DND-41 (cell line): ENCODE measurements at regions not wholly inside any gene's neighbourhood (a gene's known extent, or its start where the extent isn't known, plus 50 kb on each side); places are given as distances from the start of the nearest gene placed in this dataset.

Experiments
- ATAC-seq: fragments of 200-7000 bp; cut with Tn5 transposase; 3 replicates; pipeline ENCODE4 v1.9.1; 2021; ENCODE audit warnings: low read depth; ENCODE audit not compliant: insufficient read depth
- DNase-seq: peaks from one replicate; pipeline ENCODE4 v3.0.0-alpha.2; 2020
- H2AFZ ChIP-seq: 2 replicates; pipeline ENCODE4 v1.6.0; 2012; ENCODE audit warnings: low read depth, low read length
- H3K27ac ChIP-seq: 2 replicates; pipeline ENCODE4 v1.5.1; 2012; ENCODE audit warnings: low read length, inconsistent platforms
- H3K27me3 ChIP-seq: fragments of 200-600 bp; sonication (generic); 2 replicates; pipeline ENCODE4 v1.6.0; 2012; ENCODE audit warnings: low read length, mild to moderate bottlenecking, inconsistent platforms; ENCODE audit not compliant: insufficient read depth, poor library complexity
- H3K36me3 ChIP-seq: 2 replicates; pipeline ENCODE4 v1.5.1; 2012; ENCODE audit warnings: low read length, inconsistent platforms; ENCODE audit not compliant: insufficient read depth
- H3K4me1 ChIP-seq: 2 replicates; pipeline ENCODE4 v1.5.1; 2012; ENCODE audit warnings: mild to moderate bottlenecking, low read length; ENCODE audit not compliant: insufficient read depth
- H3K4me2 ChIP-seq: 2 replicates; pipeline ENCODE4 v1.6.0; 2012; ENCODE audit warnings: mild to moderate bottlenecking, moderate library complexity, low read length, inconsistent platforms; ENCODE audit not compliant: insufficient read depth
- H3K4me3 ChIP-seq, 2 experiments: fragments of 200-600 bp in 1 of 2; shearing (Covaris generic) in 1 of 2; 2 replicates each; pipeline ENCODE4 v1.5.1; 2012 to 2016; ENCODE audit warnings: inconsistent platforms in 2 of 2, low read length in 2 of 2, mild to moderate bottlenecking in 2 of 2, low read depth in 1 of 2, moderate library complexity in 1 of 2
- H3K79me2 ChIP-seq: 2 replicates; pipeline ENCODE4 v1.6.0; 2012; ENCODE audit warnings: low read length, inconsistent platforms; ENCODE audit not compliant: insufficient read depth
- H3K9ac ChIP-seq: 2 replicates; pipeline ENCODE4 v1.6.0; 2012; ENCODE audit warnings: low read depth, mild to moderate bottlenecking, inconsistent platforms, low read length, moderate library complexity
- H3K9me3 ChIP-seq: 2 replicates; pipeline ENCODE4 v1.5.1; 2012; ENCODE audit warnings: low read length, moderate library complexity, mild to moderate bottlenecking, inconsistent platforms; ENCODE audit not compliant: insufficient read depth, severe bottlenecking
- H4K20me1 ChIP-seq: 2 replicates; pipeline ENCODE4 v1.6.0; 2012; ENCODE audit warnings: low read length; ENCODE audit not compliant: insufficient read depth
- EZH2 ChIP-seq: IDR thresholded peaks from 3 replicates; pipeline ENCODE4 v1.6.1; 2012; ENCODE audit warnings: borderline replicate concordance, low read depth, mild to moderate bottlenecking, moderate library complexity, low read length, inconsistent platforms; ENCODE audit not compliant: severe bottlenecking

DNA sequence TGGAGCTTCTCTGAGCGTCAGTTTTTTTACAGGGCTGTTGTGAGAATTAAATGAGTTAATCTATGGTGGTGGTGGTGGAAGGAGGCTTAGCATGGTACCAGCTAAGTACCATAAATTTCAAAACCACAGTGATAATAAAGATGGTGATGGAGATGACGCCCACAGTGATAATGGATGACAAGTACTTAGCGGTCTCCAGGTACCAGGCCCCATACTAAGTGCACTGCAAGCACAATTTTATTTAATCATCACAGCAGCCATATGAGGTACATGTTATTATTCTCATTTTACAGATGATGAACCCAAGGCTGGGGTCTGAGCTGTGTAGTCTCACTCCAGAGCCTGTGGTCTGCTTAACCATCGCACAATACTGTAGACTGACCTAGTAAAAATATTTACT is 75.1 kb downstream of the PAX1 start:
- H2AFZ ChIP-seq, result no peak overlapping the region

More for the DNA sequence above, 75.1 kb downstream of the PAX1 start:
- H3K4me3 ChIP-seq, result no peak overlapping the region
- no peak for ATAC-seq
- no peaks in the 10 kb centered on the region for H3K4me1 ChIP-seq
- H3K36me3 ChIP-seq, result no peaks in the 10 kb centered on the region
- no peaks in the 10 kb centered on the region for H3K79me2 ChIP-seq
- no peak overlapping the region for H3K4me2 ChIP-seq
- H3K9me3 ChIP-seq, result no peaks in the 10 kb centered on the region
- H3K27ac ChIP-seq, result no peak overlapping the region
- TF ChIP-seq EZH2, result no peak
- peaks cover 15% of the 10 kb centered on the region for H3K27me3 ChIP-seq
- no peak for DNase-seq
- no peaks in the 10 kb centered on the region for H4K20me1 ChIP-seq
- H3K9ac ChIP-seq, result no peak overlapping the region
